Heart left ventricle (tissue), 13 donors: ENCODE measurements at regions not wholly inside any gene's neighbourhood (a gene's known extent, or its start where the extent isn't known, plus 50 kb on each side); places are given as distances from the start of the nearest gene placed in this dataset.

Experiments used
- POLR2A ChIP-seq, 2 donors: fragments of 450-650 bp; IDR thresholded peaks; one replicate each; pipeline ENCODE4 v1.6.1; 2017; ENCODE audit warnings: antibody characterized with exemption in 2 of 2, mild to moderate bottlenecking in 2 of 2, moderate library complexity in 2 of 2
- TF ChIP-seq, protein P1 (sequence below), 12 donors: fragments of 200-600 bp; sonication (generic) in 4 of 12; IDR thresholded peaks; one replicate each; pipeline versions ENCODE4 v1.5.0 to v1.8.0; 2018 to 2022; ENCODE audit warnings: antibody characterized with exemption in 12 of 12, mild to moderate bottlenecking in 5 of 12
- donor health status: ischemic (EF 13 %, LVEDD 7.1; RV severe dilation, severe dysfunction).
- donor health status: DM: no; HTN: yes; CAD: no.
- donor health status: DM: no; HTN: no; CAD: no.
- donor health status: ischemic (EF 25% LVEDD 6.9; RV normal size, moderate dysfunction).
- donor health status: ischemic (EF 25% LVEDD 5.7; RV mildly dilated, moderate dysfunction).
- donor health status: ischemic (EF 35%, LVEDD 5.7; RV mildly dilated, moderate dysfunction).
- donor health status: nonischemic (EF 11% LVEDD 7.7; RV severe dilation, severe dysfunction).
- donor health status: DM: yes; HTN: yes; CAD: no.
- donor health status: PGD.
- donor health status: ischemic (EF 29% LVEDD 5.4; RV normal size, mild dysfunction).
- donor health status: nonischemic (EF 23%, LVEDD 6.1; RV moderate dilation, normal function).

DNA sequence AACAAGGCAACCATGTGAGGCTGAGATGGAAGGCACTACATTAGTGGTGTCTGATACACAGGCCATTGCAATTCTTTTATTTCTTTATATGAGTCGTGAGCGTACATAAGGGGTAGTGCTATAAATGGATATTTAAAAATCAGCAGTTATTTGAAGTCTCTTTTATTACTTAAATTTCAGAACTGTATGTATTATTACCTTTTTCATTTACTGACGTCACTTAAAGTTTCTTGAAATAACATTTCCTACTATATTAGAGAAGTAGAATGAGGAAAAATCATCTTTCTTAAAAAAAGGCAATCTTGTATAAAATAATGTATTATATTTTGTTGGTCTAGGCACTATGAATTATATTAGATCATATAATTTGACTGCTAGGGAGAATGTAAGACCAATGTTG is 280.9 kb upstream of the CYLC2 start:
- TF ChIP-seq, protein P1, sequence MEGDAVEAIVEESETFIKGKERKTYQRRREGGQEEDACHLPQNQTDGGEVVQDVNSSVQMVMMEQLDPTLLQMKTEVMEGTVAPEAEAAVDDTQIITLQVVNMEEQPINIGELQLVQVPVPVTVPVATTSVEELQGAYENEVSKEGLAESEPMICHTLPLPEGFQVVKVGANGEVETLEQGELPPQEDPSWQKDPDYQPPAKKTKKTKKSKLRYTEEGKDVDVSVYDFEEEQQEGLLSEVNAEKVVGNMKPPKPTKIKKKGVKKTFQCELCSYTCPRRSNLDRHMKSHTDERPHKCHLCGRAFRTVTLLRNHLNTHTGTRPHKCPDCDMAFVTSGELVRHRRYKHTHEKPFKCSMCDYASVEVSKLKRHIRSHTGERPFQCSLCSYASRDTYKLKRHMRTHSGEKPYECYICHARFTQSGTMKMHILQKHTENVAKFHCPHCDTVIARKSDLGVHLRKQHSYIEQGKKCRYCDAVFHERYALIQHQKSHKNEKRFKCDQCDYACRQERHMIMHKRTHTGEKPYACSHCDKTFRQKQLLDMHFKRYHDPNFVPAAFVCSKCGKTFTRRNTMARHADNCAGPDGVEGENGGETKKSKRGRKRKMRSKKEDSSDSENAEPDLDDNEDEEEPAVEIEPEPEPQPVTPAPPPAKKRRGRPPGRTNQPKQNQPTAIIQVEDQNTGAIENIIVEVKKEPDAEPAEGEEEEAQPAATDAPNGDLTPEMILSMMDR (IDR thresholded peaks at IDR 0.05): no peak
- no peak for TF ChIP-seq POLR2A (IDR thresholded peaks at IDR 0.05)
